Fibroblast of lung (primary cell): ENCODE measurements at regions not wholly inside any gene's neighbourhood (a gene's known extent, or its start where the extent isn't known, plus 50 kb on each side); places are given as distances from the start of the nearest gene placed in this dataset.

ENCODE experiments used
- DNase-seq, 2 donors: peaks; one replicate each; pipeline versions ENCODE4 v3.0.0 to v3.0.0-alpha.2; 2010; ENCODE audit warnings: low read depth in 2 of 2
- H2AFZ ChIP-seq: 2 replicates; pipeline ENCODE4 v1.5.1; 2012; ENCODE audit warnings: low read length, control low read depth, inconsistent platforms
- H3K27ac ChIP-seq: 2 replicates; pipeline ENCODE4 v1.5.1; 2011; ENCODE audit warnings: low read length, control low read depth; ENCODE audit not compliant: insufficient read depth
- H3K27me3 ChIP-seq: 2 replicates; pipeline ENCODE4 v1.5.1; 2011; ENCODE audit warnings: mild to moderate bottlenecking, low read length; ENCODE audit not compliant: control insufficient read depth, insufficient read depth
- H3K36me3 ChIP-seq: 2 replicates; pipeline ENCODE4 v1.5.1; 2011; ENCODE audit warnings: low read length; ENCODE audit not compliant: control insufficient read depth, insufficient read depth
- H3K4me1 ChIP-seq: 2 replicates; pipeline ENCODE4 v1.5.1; 2011; ENCODE audit warnings: low read length; ENCODE audit not compliant: control insufficient read depth, insufficient read depth; ENCODE audit errors: extremely low read depth
- H3K4me2 ChIP-seq: 2 replicates; pipeline ENCODE4 v1.5.1; 2011; ENCODE audit warnings: low read length, control low read depth; ENCODE audit not compliant: insufficient read depth; ENCODE audit errors: extremely low read depth
- H3K4me3 ChIP-seq, 4 experiments: fragments of 200-600 bp in 1 of 4; sonication (generic) in 1 of 4; replicated peaks in 1 of 4; 2 replicates each; pipeline ENCODE4 v1.5.1; 2011 to 2016; ENCODE audit warnings: low read length in 4 of 4, low read depth in 3 of 4, mild to moderate bottlenecking in 3 of 4, control low read depth in 2 of 4, inconsistent platforms in 1 of 4, mixed read lengths in 1 of 4; ENCODE audit not compliant: insufficient read depth in 1 of 4; ENCODE audit errors: control extremely low read depth in 1 of 4
- H3K79me2 ChIP-seq: 2 replicates; pipeline ENCODE4 v1.5.1; 2012; ENCODE audit warnings: mild to moderate bottlenecking, low read length, inconsistent platforms; ENCODE audit not compliant: control insufficient read depth, insufficient read depth
- H3K9ac ChIP-seq: 2 replicates; pipeline ENCODE4 v1.5.1; 2011; ENCODE audit warnings: mild to moderate bottlenecking, low read length, control low read depth; ENCODE audit not compliant: insufficient read depth
- H3K9me3 ChIP-seq: 2 replicates; pipeline ENCODE4 v1.5.1; 2012; ENCODE audit warnings: low read depth, low read length; ENCODE audit not compliant: control insufficient read depth, insufficient read depth
- H4K20me1 ChIP-seq: 2 replicates; pipeline ENCODE4 v1.5.1; 2011; ENCODE audit warnings: low read length; ENCODE audit not compliant: control insufficient read depth, insufficient read depth; ENCODE audit errors: extremely low read depth
- CTCF ChIP-seq, 2 donors: IDR thresholded peaks in 1 of 2; conservative IDR thresholded peaks in 1 of 2; 1 replicate in 1 of 2; 2 replicates in 1 of 2; pipeline ENCODE4 v1.5.1; 2011 to 2012; ENCODE audit warnings: low read length in 2 of 2, control low read depth in 1 of 2, inconsistent platforms in 1 of 2, low read depth in 1 of 2, mild to moderate bottlenecking in 1 of 2
- EZH2 ChIP-seq: IDR thresholded peaks from 2 replicates; pipeline ENCODE4 v1.5.1; 2012; ENCODE audit warnings: low read length, control low read depth, mild to moderate bottlenecking; ENCODE audit errors: missing control alignments

DNA sequence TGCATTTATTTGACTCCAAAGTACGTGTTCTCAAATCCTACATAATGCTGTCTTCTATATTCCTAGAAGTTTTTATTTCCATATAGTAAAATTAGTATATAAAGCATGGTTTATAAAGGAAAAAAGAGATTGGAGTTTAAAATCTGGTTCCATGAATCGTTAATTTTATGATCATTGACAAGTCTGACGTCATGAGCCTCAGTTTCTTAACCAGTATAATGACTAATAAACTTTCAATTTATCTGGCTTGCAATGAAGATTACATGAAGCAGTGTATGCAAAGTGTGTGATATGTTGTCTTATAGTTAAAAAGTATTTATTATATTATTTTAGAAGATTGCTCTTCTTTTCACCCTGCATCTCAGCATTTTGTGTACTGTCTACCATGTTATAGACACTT, 421.4 kb upstream of the LRRC7 start:
- TF ChIP-seq CTCF (conservative IDR thresholded peaks at IDR 0.05 in 1 of 2, IDR thresholded peaks at IDR 0.05 in 1 of 2; ENCODE audit: low read depth in 1 of 2, low read length in 2 of 2) (no peak), EZH2 (no peak)
- no peaks in the 10 kb centered on the region for H3K9me3 ChIP-seq
- no peak overlapping the region for H3K4me2 ChIP-seq
- no peaks in the 10 kb centered on the region for H3K4me1 ChIP-seq
- no peak overlapping the region for H3K4me3 ChIP-seq
- H3K9ac ChIP-seq = no peak overlapping the region
- H2AFZ ChIP-seq = no peak overlapping the region
- H3K79me2 ChIP-seq = no peaks in the 10 kb centered on the region
- H4K20me1 ChIP-seq = no peaks in the 10 kb centered on the region
- no peaks in the 10 kb centered on the region for H3K27me3 ChIP-seq
- no peak for DNase-seq
- H3K36me3 ChIP-seq = no peaks in the 10 kb centered on the region
- no peak overlapping the region for H3K27ac ChIP-seq

DNA sequence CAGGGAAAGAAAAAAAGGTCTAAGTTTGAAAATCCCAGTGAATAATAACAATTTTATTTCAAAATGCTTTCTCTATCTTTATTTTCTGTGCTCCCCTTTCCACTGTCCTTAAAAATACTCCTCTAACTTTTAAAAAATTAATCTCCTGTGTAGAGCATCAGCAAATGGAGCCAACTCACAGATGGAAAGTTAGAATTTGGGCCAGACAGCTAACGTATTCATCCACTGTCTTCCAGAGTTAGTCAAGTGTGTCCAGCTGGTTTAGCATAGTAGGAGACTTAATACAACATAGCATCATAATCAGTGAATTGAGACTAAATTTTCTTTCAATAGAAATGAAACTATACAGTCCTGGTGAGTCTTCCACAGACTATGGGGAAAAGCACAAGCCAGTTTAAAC, 419.0 kb upstream of the LRRC7 start:
- Histone ChIP-seq H3K4me2 (no peak overlapping the region), H4K20me1 (no peaks in the 10 kb centered on the region), H3K27me3 (no peaks in the 10 kb centered on the region), H3K27ac (no peak overlapping the region), H3K4me3 (no peak overlapping the region), H3K79me2 (no peaks in the 10 kb centered on the region), H2AFZ (no peak overlapping the region), H3K4me1 (no peaks in the 10 kb centered on the region), H3K36me3 (no peaks in the 10 kb centered on the region), H3K9ac (no peak overlapping the region), H3K9me3 (no peaks in the 10 kb centered on the region)
- TF ChIP-seq EZH2 (no peak), CTCF (conservative IDR thresholded peaks at IDR 0.05 in 1 of 2, IDR thresholded peaks at IDR 0.05 in 1 of 2; ENCODE audit: low read depth in 1 of 2, low read length in 2 of 2) (no peak)
- DNase-seq = no peak

DNA sequence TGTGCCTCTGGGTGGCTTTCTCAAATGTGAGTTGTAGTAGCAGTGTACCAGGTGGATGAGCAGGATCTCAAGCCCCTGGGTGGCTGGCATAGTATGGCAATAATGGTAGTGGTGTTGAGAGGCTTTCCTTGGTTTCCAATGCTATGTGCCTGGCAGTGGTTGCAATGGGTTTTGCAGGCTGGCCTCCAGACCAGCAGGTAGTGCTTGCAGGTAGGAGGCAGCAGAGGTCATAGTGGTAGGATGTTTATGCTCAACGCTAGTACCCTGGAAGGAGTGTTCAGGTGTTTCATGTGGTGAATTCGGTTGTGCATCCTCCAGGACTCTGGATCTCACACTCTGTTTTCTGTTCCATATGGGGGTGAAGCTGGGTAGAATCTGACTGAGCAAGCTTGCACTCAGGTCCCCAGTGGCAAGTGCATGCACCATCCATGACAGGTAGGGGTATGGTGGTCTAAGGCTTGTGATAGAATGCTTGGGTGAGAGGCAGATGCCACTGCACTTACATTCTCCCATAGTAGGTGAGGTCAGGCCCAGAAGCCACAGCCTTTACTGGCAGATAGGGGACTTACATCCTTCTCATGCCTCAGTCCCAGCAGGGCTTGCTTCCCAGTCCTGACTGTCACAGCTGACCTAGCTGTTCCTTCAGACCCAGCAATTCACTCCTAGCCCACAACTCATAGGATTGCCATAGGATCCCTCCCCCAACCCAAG, 410.5 kb upstream of the LRRC7 start:
- DNase-seq = no peak
- H3K27ac ChIP-seq = no peak overlapping the region
- no peak overlapping the region for H2AFZ ChIP-seq

More for the DNA sequence above, 410.5 kb upstream of the LRRC7 start:
- H4K20me1 ChIP-seq = no peaks in the 10 kb centered on the region
- no peaks in the 10 kb centered on the region for H3K27me3 ChIP-seq
- H3K4me3 ChIP-seq = no peak overlapping the region
- no peaks in the 10 kb centered on the region for H3K36me3 ChIP-seq
- H3K79me2 ChIP-seq = no peaks in the 10 kb centered on the region
- H3K9me3 ChIP-seq = no peaks in the 10 kb centered on the region
- TF ChIP-seq CTCF (conservative IDR thresholded peaks at IDR 0.05 in 1 of 2, IDR thresholded peaks at IDR 0.05 in 1 of 2; ENCODE audit: low read depth in 1 of 2, low read length in 2 of 2) = no peak
- TF ChIP-seq EZH2 = no peak
- no peaks in the 10 kb centered on the region for H3K4me1 ChIP-seq
- H3K9ac ChIP-seq = no peak overlapping the region
- no peak overlapping the region for H3K4me2 ChIP-seq
